GM21515 (cell line): ENCODE measurements at regions not wholly inside any gene's neighbourhood (a gene's known extent, or its start where the extent isn't known, plus 50 kb on each side); places are given as distances from the start of the nearest gene placed in this dataset.
A peak's percentile ranks its signal among the peaks of the same experiment; 100 is the strongest.
"Not testable (repeated sequence)": the region's sequence is repeated elsewhere in the genome, so short reads cannot be mapped to it uniquely, and the experiment has no call there.

Source experiments
- ATAC-seq: cut with Tn5 transposase; IDR thresholded peaks from one replicate; pipeline ENCODE4 v1.9.1; 2021; ENCODE audit not compliant: unreplicated experiment

DNA sequence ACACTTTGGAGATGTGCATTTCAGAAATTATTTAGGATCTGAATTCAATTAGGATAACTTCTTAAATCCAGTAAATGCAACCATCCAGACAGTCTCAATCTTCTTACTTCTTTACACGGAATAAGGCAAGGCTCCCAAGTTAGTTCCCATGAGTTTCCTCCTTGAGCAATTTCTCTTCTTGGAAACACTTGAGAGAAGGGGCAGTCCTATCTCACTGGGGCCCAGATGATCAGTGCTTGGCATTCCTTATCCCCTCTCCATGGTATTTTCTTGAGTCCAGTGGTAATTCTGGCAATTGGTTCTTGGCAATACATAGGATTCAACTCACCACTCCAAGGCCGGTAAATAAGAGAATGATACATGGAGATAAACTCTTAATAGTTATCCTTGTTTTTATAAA, 87.1 kb upstream of the PTHLH start:
- ATAC-seq = no peak

DNA sequence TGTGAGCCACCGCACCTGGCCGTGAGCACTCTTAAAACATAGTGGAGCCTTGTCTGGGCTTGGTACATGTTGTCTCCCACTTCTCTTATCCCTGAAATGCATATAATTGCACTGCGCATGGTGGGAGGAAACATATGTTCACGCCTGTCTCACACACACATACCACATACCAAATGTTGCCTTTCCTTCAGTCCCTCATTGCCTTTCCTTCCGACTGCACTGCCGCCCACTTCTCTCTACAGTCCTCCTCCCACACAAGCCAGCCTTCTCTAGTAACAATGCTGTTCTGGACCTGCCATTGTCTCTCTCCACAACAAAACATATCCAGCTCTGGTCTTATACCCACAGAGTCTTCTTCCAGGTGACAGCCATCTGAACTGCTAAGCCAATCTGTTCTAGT, 88.3 kb upstream of the PTHLH start:
- ATAC-seq = no peak

DNA sequence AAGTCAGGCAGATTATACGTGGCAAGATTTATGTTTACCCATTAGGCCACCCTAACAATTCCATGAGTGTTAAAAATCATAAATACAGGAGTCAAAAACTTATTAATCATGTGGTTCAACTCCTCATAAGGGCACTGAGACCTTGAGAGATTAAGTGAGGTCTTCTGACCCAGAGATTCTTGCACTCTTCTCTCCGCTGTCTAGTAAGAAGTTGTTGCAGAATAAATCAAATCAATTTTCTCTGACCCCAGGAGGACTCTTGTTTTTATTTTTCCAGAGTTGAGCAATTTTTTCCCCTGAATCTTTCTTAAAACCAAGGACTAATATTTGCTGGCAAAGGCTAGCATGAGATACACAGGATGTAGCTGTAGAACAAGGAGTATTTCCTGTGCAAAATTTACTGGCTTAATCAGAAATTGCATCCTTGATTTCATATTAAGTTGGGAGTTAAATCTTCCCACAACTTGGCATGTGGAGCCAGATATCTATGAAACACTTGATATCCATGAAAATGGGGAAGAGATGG, 90.9 kb upstream of the PTHLH start:
- ATAC-seq = no peak

DNA sequence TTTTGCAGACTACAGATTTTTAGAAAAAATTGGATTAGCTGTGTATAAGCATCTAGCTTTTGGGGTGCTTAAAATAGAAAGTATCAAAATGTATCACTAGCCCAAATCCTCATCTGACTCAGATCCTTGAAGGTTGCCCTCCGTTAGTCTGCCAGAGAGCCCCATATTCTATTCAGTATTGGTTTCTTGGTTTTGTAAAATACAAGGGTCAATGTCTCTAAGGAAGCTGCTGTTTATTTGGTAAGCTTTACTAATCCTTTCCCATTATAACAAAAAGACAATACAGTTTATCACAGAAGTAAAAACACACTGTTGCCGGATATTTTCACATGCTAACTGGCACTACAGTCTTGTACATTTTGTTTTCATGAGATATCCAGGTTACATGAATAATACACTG, 92.8 kb upstream of the PTHLH start:
- ATAC-seq = no peak

DNA sequence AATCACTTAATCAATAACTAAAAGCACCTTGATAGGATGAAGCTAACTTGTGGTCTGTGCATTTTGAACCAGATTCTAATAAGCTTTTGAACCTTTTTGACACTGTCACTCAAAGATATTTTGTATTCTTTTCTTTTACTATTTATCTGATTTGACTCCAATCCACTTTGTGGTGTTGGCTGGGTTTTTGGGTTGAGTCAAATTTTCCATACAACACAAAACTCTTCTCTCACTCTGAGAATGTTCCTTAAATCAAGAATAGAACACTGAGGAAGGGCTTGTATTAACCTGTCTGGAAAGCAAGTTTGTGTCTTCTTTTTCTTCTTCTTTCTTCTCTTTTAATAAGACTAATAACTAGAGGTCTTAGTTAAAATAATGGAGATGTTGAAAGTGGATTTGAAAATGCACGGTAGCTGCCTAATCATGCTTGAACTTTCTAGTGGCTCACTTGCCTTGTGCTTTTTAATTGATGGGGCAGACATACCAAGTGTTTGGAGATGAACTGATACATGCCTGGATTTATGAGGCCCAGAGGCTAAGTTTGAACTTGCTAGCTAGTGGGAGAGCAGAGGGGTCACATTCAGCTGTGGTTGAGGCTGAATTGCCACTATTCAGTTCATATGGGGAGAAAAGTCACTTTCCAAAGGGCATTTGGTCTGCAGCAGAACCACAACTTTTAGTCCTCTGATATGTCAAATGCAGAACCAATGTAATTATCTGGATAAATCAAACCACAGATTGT, 93.5 kb upstream of the PTHLH start:
- ATAC-seq = no peak

DNA sequence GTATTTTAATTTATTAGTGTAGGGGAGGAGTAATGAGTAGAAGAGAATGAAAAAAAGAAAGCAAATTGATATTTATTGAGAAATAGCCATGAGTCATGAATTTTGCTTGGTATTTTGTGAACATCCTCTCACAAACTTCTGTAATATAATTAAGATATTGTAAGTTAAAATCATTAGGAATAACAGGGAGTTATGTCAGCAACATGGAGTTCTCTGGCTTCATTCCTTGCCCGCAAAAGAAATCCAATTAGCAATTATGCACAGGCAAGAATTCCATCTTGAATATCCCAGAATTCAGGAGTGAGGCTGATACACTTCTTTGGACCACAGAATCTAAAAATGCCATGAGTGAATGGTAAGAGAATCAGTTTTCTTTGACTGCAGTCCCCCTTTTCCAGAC, 94.3 kb upstream of the PTHLH start:
- no peak for ATAC-seq

DNA sequence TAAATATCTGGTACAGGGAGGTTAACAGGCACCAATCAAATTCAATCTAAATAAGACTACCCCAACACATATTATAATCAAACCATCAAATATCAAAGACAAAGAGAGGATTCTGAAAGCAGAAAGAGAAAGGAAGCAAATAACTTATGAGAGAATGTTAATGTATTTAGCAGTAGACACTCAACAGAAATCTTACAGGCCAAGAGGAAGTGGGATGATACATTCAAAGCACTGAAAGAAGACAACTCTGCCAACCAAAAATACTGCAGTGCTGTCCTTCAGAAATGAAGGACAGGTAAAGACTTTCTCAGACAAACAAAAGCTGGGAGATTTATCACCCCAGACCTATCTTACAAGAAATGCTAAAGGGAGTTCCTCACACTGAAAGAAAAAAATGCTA, 95.9 kb upstream of the PTHLH start:
- no peak for ATAC-seq

DNA sequence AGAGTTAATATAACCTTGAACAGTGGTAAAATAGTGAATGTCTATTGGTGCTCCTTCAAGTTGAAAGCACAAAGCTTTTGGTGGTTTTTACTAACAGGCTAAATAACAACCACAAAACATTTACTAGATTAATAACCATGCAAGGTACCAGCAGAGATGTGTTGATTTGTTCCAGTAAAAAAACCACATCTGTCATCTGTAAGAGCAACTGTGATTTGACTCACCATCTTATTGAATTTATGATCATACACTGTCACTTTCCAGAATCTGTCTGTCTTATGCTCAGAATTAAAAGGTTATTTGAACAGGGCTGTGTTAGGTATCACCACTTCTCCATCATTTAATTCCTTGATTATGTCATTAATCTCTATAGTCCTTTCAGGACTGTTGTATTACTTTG, 107.0 kb upstream of the PTHLH start:
- no peak for ATAC-seq

DNA sequence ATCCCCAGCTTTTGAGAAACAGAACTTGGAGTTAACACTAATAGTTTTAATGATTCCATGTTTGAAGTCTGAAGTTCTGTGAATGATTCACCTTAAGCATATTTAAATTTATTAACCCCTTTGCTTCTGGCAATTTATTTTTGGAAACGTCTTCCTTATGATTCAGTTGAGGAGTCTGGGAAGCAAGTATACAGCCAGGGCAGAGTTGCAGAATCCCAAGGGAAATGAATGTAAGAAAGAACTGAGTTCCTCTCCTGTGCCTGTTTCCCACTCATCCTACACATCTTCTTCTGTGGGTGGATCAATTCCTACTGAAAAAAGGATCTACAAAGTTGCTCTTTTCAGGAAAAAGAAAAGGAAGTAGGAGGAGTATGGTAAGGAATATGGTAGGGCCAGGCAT, 108.2 kb upstream of the CCDC91 start:
- ATAC-seq = no peak

DNA sequence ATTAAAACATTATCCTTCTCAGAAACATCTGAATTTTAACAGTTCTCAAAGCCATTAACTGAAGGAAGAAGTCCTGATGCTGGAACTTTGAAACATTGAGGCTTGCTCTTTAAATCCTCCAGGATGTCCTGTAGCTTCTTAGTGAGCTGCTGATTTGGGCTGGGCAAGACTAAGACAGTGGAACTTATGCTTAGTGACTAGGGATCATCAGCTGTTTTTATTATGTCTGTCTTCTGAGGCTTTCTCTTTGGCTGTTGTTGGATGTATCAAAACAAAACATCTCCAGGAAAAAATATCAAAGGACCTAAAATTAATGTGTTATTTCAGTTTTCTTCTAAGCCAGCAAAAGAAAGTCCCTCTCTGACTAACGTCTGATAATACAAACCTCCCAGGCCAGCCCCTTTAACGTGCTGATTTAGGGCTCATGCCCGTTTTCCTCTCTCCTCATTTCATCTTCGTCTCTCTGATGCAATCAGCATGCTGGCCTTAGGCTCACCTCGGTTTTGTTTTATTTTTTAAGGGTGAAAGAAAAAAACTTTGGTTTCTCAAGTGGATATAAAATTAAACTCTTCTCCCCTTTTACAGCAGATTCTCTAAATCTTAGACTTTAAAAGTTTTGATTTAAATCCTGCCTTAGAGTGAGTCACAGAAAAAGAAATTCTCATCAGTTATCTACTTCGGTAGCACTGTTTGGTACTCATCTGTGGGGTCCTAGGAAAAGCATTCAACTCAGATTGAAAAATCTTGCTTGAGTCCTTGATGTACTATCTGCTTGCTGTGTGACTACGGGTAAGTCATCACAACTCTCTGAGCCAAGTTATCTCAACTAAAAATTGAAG, 106.2 kb upstream of the CCDC91 start:
- ATAC-seq = no peak

DNA sequence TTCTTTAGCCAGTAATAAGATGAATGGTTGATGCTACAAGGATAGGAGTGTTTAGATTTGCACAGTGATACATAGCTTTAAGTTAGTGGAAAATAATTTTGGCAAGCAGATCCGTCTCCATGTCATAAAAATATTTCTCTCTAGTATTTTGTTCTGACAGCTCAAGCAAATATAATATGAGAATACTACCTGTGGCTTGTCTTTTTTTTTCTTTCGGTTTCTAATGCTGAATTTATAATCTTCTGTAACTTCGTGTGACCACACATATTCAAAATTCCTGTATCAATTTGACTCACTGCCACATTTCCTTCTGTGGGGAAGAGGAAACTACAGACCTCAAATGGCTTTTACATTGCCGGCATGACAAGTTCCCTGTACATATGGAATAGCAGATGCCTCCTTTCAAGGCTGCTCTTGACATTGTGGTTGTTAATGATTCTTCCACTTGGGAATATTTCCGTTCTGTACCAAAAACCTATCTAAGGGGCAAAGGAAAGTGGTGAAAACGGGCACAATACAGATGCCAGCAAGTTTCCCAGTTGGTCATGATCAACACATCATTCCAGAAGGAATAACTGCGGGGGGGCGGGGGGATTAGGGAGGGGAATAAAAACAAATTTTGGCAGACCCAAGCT, 103.6 kb upstream of the CCDC91 start:
- ATAC-seq = peak; percentile 75

DNA sequence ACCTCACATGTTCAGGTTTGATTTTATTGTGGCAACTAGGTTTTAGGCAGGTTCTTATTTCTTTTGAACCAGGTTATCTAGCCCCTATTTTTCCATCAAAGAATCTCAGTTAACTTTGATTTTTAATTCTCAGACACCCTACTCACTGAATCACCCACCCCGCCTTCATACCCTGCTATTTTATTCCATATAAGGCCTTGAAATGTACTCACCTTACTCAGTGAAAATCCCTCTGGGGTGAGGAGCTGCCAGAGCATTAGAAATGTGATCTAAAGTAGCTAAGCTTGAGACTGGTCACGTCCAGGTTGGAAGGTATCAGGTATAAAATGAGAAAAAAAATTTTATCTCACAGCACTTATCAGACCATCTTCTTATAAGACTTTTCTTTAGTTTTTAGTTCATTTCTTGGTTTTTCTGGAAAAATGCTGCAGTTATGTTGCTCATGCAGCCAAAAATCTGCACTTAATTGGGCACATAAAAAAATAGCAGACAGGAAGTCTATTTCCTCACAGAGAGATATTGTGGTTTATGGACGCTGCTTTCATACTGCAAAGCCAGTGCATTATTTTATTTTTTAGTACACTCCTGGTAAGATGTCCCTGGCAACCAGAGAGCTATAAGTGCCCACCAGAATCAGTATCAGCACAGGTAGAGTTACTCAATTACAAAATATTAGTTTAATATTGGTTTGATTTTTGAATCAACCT, 101.5 kb upstream of the CCDC91 start:
- no peak for ATAC-seq

DNA sequence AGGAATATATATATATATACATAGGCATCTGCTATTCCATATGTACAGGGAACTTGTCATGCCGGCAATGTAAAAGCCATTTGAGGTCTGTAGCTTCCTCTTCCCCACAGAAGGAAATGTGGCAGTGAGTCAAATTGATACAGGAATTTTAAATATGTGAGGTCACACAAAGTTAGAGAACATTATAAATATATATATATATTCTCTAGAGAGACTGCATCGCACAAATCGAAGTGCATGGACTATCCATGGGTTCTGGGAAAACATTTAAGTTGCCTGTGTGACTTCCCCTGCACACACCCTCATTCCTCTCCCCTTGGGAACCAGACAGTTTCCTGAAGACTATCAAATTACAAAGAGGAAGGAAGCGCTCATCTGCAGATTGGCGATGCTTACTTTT, 100.9 kb upstream of the CCDC91 start:
- ATAC-seq = no peak

DNA sequence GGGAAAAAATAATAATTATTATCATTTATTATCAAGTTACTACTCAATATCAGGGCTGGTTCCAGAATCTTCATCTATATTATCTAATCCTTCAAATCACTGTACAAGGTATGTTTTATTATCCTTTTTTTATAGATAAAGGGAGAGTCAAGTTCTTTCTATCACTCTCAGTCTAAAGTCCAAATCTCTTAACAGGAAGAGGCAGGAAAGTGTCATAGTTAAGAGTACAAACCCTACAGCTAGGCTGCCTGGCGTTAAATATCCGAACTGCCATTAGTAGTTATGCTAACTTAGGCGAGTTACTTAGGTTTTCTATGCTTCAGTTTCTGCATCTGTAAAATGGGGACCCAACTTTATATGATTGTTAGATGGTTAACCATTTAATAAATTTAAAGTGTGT, 99.4 kb upstream of the CCDC91 start:
- no peak for ATAC-seq

DNA sequence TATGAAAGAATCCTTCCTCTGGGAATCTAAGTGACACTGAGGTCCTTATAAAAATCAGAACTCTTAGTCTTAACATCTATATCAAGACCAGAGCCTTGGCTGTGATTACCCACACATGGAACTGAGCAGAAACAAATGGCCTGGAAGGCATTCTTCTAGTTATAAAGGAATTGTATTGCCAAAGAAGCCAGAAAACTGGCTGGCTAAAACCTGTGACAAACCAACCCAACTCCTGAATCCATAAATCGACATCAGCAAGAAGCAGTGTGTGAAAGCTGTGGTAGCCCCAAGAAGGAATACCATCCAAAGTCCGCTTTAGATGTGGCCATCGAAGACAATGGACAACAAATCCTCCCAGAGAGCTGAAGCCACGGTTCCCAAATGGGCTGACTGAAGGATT, 97.9 kb upstream of the CCDC91 start:
- no peak for ATAC-seq

DNA sequence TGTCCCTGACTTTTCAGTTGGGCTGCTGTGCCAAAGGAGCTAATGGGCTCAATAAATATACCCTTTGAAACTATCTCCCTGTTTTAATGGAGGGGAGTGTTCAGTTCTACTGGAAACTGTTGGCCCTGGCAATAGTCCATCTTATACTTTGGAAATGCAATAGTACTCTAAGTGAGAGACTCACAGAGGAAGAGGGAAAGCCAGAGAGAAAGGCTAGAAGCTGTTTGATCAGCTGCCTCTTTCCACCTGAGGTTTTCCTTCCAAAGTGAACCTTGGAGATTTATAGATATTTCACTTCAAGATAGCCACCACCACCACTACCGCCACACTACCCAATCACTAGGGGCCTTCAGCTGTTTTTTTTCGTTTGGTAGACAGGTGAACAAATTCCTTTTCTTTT, 93.6 kb upstream of the CCDC91 start:
- ATAC-seq = no peak

DNA sequence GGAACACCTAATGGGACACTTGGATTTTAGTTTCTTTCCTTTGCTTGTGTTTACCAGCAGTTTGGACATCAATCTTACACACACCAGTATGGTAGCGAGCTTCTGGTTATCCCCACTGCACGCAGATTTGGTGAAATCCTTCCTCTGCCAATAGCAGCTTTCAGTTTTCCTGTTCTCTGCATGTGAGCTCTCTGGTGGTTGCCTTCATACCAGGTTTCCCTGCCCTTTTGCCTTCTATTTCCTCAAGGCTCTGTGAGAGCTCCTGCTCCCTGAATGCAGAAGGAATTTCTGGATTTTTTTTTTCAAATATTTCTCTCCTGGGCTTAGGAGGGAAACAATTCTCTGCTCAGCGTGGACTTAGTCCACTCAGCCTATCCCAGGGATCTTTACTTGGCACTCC, 93.0 kb upstream of the CCDC91 start:
- ATAC-seq = no peak

DNA sequence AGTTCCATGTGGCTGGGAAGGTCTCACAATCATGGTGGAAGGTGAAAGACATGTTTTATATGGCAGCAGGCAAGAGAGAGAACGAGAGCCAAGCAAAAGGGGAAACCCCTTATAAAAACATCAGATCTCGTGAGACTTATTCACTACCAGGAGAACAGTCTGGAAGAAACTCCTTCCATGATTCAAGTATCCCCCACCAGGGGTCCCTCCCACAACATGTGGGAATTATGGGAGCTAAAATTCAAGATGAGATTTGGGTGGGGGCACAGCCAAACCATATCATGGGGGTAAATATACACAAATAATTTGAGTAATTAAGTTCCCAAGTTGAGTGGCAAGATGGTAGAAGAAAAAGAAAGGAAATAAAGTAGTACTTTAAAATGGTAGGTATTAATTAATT, 91.0 kb upstream of the CCDC91 start:
- ATAC-seq = not testable (repeated sequence)

DNA sequence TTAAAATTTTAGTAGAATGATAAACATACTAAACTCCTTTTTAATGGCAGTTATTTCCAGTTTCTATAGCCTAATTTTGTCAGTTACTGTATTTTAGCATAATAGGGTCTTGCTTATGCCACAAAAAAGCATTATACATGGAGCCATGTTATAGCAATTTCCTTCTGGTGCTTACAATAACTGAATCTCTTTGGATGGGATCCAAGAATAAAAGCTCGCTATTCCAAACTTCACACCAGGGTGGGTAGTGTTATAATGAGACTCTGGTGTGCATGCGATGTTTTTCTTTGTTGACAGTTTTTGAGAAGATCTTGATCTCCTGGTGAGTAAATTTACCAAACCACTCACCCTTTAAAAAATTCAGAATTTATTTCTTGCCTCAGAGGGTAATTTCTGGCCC, 90.4 kb upstream of the CCDC91 start:
- no peak for ATAC-seq

DNA sequence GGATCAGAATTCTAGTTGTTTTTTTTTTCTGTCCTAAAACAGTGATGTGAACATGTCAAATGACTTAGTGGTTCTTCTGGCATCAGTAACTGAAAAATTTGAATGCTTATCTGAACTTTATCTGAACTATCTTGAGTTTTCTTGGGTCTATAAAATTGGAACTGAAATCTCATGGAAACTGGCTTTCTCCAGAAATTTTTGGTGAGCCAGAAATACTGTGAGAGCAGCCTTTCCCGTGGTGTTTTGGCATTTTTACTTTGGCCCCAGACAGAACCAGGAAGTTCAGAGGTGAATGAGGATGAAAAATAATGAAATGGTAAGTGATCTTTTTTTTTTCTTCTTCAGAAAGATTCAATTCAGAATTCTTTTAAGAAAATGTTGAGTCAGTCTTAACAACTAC, 89.5 kb upstream of the CCDC91 start:
- ATAC-seq = no peak

DNA sequence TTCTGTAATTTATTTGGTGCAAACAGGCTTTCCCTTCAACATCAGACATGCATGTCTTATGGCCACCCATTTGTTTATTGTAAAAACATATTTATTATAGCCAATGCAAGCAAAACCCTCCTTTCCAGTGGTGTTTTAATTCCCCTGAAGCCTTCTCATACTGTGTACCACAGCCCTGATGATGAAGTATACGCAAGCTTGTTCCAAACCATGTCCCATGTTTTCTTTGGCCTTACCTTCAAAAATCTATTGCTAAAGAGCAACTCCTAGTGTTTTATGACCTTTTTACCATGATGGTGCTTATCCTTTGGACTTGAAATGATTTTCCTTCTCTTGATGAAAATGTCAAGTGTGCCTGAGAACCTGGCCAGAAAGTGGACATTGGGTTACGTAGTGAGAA, 85.9 kb upstream of the CCDC91 start:
- ATAC-seq = no peak
